ENCODE measurements at regions not wholly inside any gene's neighbourhood (a gene's known extent, or its start where the extent isn't known, plus 50 kb on each side); places are given as distances from the start of the nearest gene placed in this dataset.

DNA sequence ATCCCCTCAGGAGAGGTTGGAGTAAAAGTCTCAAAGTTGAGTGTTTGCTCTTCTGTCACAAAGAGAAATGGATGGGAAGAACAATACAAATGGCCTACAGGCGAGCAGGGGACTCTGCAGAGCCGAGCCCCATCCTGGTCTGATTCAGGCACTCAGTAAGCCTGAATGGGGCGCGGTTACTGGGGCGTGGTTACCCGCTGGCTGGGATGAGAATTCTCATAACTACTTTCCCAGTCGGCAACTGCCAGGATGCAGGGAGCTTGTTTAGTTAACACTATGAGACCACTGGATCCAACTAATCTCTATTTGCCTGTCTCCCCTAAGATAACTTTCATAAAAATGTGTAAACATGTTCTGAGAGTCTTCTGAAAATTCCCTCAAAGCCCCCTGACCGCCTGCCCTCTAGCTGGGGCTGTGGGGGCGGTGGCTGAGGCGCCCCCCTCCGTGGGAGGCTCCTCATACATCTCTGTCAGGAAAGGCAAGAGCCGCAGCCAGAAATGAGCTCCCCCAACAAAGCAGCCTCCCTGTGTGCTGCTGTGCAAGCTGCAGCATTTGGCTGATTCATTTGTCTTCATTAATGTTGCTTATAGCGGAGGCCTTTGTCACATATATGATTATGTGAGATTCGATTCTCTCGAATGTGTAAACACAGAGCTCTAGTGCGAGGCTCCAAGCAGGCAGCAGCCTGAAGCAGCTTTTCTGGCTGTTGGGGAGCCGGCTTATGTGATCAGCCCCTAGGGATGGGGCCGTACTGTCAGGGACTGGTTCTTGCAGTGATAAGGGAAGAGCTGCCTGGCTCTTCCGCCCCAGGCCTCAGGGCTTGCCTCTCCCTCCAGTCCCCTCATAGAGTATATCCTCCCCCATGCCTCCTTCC lies 126.1 kb upstream of the ARHGAP5 start:
- TF ChIP-seq POLR2A (IDR thresholded peaks at IDR 0.05) = no peak
- TF ChIP-seq, protein P1, sequence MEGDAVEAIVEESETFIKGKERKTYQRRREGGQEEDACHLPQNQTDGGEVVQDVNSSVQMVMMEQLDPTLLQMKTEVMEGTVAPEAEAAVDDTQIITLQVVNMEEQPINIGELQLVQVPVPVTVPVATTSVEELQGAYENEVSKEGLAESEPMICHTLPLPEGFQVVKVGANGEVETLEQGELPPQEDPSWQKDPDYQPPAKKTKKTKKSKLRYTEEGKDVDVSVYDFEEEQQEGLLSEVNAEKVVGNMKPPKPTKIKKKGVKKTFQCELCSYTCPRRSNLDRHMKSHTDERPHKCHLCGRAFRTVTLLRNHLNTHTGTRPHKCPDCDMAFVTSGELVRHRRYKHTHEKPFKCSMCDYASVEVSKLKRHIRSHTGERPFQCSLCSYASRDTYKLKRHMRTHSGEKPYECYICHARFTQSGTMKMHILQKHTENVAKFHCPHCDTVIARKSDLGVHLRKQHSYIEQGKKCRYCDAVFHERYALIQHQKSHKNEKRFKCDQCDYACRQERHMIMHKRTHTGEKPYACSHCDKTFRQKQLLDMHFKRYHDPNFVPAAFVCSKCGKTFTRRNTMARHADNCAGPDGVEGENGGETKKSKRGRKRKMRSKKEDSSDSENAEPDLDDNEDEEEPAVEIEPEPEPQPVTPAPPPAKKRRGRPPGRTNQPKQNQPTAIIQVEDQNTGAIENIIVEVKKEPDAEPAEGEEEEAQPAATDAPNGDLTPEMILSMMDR (IDR thresholded peaks at IDR 0.05) = no peak
